Effector CD8-positive, alpha-beta T cell (primary cell): ENCODE measurements at regions not wholly inside any gene's neighbourhood (a gene's known extent, or its start where the extent isn't known, plus 50 kb on each side); places are given as distances from the start of the nearest gene placed in this dataset.

Source experiments
- DNase-seq: peaks from one replicate; lab custom pipeline; 2025; lab: John Stamatoyannopoulos, UW

GRCh38 chr2:59572227-59572626 lies 981.2 kb downstream of the BCL11A start:
- no peak for DNase-seq

- DNase-seq = no peak
Observed at GRCh38 chr2:59570818-59571217, 982.6 kb downstream of the BCL11A start.

- no peak for DNase-seq
Observed at GRCh38 chr2:59569124-59569523, 984.3 kb downstream of the BCL11A start.

GRCh38 chr2:59568461-59568860 lies 985.0 kb downstream of the BCL11A start:
- no peak for DNase-seq

- no peak for DNase-seq
Observed at GRCh38 chr2:59567151-59567550, 986.3 kb downstream of the BCL11A start.

GRCh38 chr2:59566739-59567138 lies 986.7 kb downstream of the BCL11A start:
- no peak for DNase-seq

GRCh38 chr2:59561281-59561680 lies 992.2 kb downstream of the BCL11A start:
- no peak for DNase-seq

GRCh38 chr2:59560769-59561168 lies 992.7 kb downstream of the BCL11A start:
- DNase-seq = no peak

- DNase-seq = no peak
Observed at GRCh38 chr2:59540864-59541263, 1012.6 kb downstream of the BCL11A start.

- no peak for DNase-seq
Observed at GRCh38 chr2:59538398-59538911, 1015.0 kb downstream of the BCL11A start.

- no peak for DNase-seq
Observed at GRCh38 chr2:59532808-59533207, 1020.6 kb downstream of the BCL11A start.

GRCh38 chr2:59530258-59530657 lies 1023.2 kb downstream of the BCL11A start:
- DNase-seq = no peak

GRCh38 chr2:59529726-59530125 lies 1023.7 kb downstream of the BCL11A start:
- no peak for DNase-seq

- no peak for DNase-seq
Observed at GRCh38 chr2:59528525-59528924, 1024.9 kb downstream of the BCL11A start.

GRCh38 chr2:59502981-59503380 lies 1050.5 kb downstream of the BCL11A start:
- no peak for DNase-seq

GRCh38 chr2:59490994-59491393 lies 1062.5 kb downstream of the BCL11A start:
- no peak for DNase-seq

GRCh38 chr2:59490192-59490591 lies 1063.3 kb downstream of the BCL11A start:
- no peak for DNase-seq

- DNase-seq = no peak
Observed at GRCh38 chr2:59484673-59485072, 1068.8 kb downstream of the BCL11A start.

GRCh38 chr2:59463426-59463825 lies 1090.0 kb downstream of the BCL11A start:
- DNase-seq = no peak

GRCh38 chr2:59462422-59463197 lies 1090.8 kb downstream of the BCL11A start:
- DNase-seq = no peak

GRCh38 chr2:59461127-59461526 lies 1092.3 kb downstream of the BCL11A start:
- DNase-seq = no peak

GRCh38 chr2:59458800-59459199 lies 1094.7 kb downstream of the BCL11A start:
- DNase-seq = no peak

- no peak for DNase-seq
Observed at GRCh38 chr2:59456285-59456684, 1097.2 kb downstream of the BCL11A start.

GRCh38 chr2:59449274-59449673 lies 1104.2 kb downstream of the BCL11A start:
- no peak for DNase-seq
